COLO829 (cell line): ENCODE measurements at regions not wholly inside any gene's neighbourhood (a gene's known extent, or its start where the extent isn't known, plus 50 kb on each side); places are given as distances from the start of the nearest gene placed in this dataset.
A peak's percentile ranks its signal among the peaks of the same experiment; 100 is the strongest.
"Not testable (repeated sequence)": the region's sequence is repeated elsewhere in the genome, so short reads cannot be mapped to it uniquely, and the experiment has no call there.

ENCODE experiments used
- DNase-seq: peaks from one replicate; pipeline ENCODE4 v3.0.0; 2012; ENCODE audit warnings: low spot score

- no peak for DNase-seq
Observed at GRCh38 chr1:194515916-194516315, 1329.5 kb upstream of the B3GALT2 start.

- DNase-seq = no peak
Observed at GRCh38 chr1:194512957-194513356, 1326.5 kb upstream of the B3GALT2 start.

- DNase-seq = no peak
Observed at GRCh38 chr1:194512345-194512744, 1325.9 kb upstream of the B3GALT2 start.

- no peak for DNase-seq
Observed at GRCh38 chr1:194503209-194503608, 1316.8 kb upstream of the B3GALT2 start.

- no peak for DNase-seq
Observed at GRCh38 chr1:194495434-194495833, 1309.0 kb upstream of the B3GALT2 start.

- DNase-seq = no peak
Observed at GRCh38 chr1:194487172-194487571, 1300.8 kb upstream of the B3GALT2 start.

- DNase-seq = no peak
Observed at GRCh38 chr1:194485432-194485831, 1299.0 kb upstream of the B3GALT2 start.

- no peak for DNase-seq
Observed at GRCh38 chr1:194478731-194479130, 1292.3 kb upstream of the B3GALT2 start.

GRCh38 chr1:194477908-194478307 is 1291.5 kb upstream of the B3GALT2 start:
- DNase-seq = no peak

- DNase-seq = no peak
Observed at GRCh38 chr1:194476872-194477271, 1290.5 kb upstream of the B3GALT2 start.

GRCh38 chr1:194476351-194476750 is 1289.9 kb upstream of the B3GALT2 start:
- DNase-seq = no peak

GRCh38 chr1:194474701-194475100 is 1288.3 kb upstream of the B3GALT2 start:
- no peak for DNase-seq

GRCh38 chr1:194473766-194474165 is 1287.4 kb upstream of the B3GALT2 start:
- peak; percentile 4 for DNase-seq

GRCh38 chr1:194469282-194469681 is 1282.9 kb upstream of the B3GALT2 start:
- no peak for DNase-seq

GRCh38 chr1:194466706-194467105 is 1280.3 kb upstream of the B3GALT2 start:
- DNase-seq = no peak

GRCh38 chr1:194447636-194448035 is 1261.2 kb upstream of the B3GALT2 start:
- DNase-seq = no peak

- no peak for DNase-seq
Observed at GRCh38 chr1:194445244-194445643, 1258.8 kb upstream of the B3GALT2 start.

- no peak for DNase-seq
Observed at GRCh38 chr1:194442901-194443575, 1256.6 kb upstream of the B3GALT2 start.

GRCh38 chr1:194437135-194437534 is 1250.7 kb upstream of the B3GALT2 start:
- no peak for DNase-seq

GRCh38 chr1:194431121-194431520 is 1244.7 kb upstream of the B3GALT2 start:
- DNase-seq = no peak

- no peak for DNase-seq
Observed at GRCh38 chr1:194420706-194421105, 1234.3 kb upstream of the B3GALT2 start.

- no peak for DNase-seq
Observed at GRCh38 chr1:194419721-194420120, 1233.3 kb upstream of the B3GALT2 start.

- no peak for DNase-seq
Observed at GRCh38 chr1:194410756-194411155, 1224.3 kb upstream of the B3GALT2 start.

GRCh38 chr1:194407238-194407637 is 1220.8 kb upstream of the B3GALT2 start:
- DNase-seq = not testable (repeated sequence)
